ENCODE measurements at regions not wholly inside any gene's neighbourhood (a gene's known extent, or its start where the extent isn't known, plus 50 kb on each side); places are given as distances from the start of the nearest gene placed in this dataset.

- H3K36me3 ChIP-seq (ENCODE audit: low read length), result no peaks in the 10 kb centered on the region
- H3K9me3 ChIP-seq (ENCODE audit: insufficient read depth, low read length), result no peaks in the 10 kb centered on the region
- no peak overlapping the region for H3K4me2 ChIP-seq (ENCODE audit: low read depth, low read length, poor library complexity, severe bottlenecking)
- H4K20me1 ChIP-seq (ENCODE audit: low read depth, low read length), result no peaks in the 10 kb centered on the region
- TF ChIP-seq EZH2phosphoT487 (conservative IDR thresholded peaks at IDR 0.05; ENCODE audit: low read length) (no peak), CTCF (IDR thresholded peaks at IDR 0.05; ENCODE audit: insufficient read depth, low read length, poor library complexity, severe bottlenecking) (no peak)
- no peak overlapping the region for H2AFZ ChIP-seq (ENCODE audit: low read depth, low read length, severe bottlenecking)
- H3K27me3 ChIP-seq (ENCODE audit: low read length), result peaks cover 4% of the 10 kb centered on the region; the same call in 1 of the 2 replicates
- H3K79me2 ChIP-seq (ENCODE audit: insufficient read depth, low read length), result no peaks in the 10 kb centered on the region
- H3K9ac ChIP-seq (ENCODE audit: low read length), result no peak overlapping the region
- no peak overlapping the region for H3K4me3 ChIP-seq (ENCODE audit: insufficient read depth, low read length, poor library complexity, severe bottlenecking)
- H3F3A ChIP-seq (ENCODE audit: insufficient read depth), result no peaks in the 10 kb centered on the region
- H3K9me2 ChIP-seq (replicated peaks; ENCODE audit: insufficient read depth, low read length), result no peaks in the 10 kb centered on the region
- no peak overlapping the region for H3K27ac ChIP-seq (ENCODE audit: low read depth, low read length)
These were observed 585.4 kb upstream of the PLXNA2 start for GRCh38 chr1:208829595-208829994.

- H3K9me3 ChIP-seq (ENCODE audit: insufficient read depth, low read length), result no peaks in the 10 kb centered on the region
- no peak overlapping the region for H3K4me2 ChIP-seq (ENCODE audit: low read depth, low read length, poor library complexity, severe bottlenecking)
- no peak for TF ChIP-seq EZH2phosphoT487 (conservative IDR thresholded peaks at IDR 0.05; ENCODE audit: low read length)
- no peak for TF ChIP-seq CTCF (IDR thresholded peaks at IDR 0.05; ENCODE audit: insufficient read depth, low read length, poor library complexity, severe bottlenecking)
- no peaks in the 10 kb centered on the region for H4K20me1 ChIP-seq (ENCODE audit: low read depth, low read length)
- H2AFZ ChIP-seq (ENCODE audit: low read depth, low read length, severe bottlenecking), result no peak overlapping the region
- no peaks in the 10 kb centered on the region for H3K79me2 ChIP-seq (ENCODE audit: insufficient read depth, low read length)
- no peaks in the 10 kb centered on the region for H3F3A ChIP-seq (ENCODE audit: insufficient read depth)
- H3K27ac ChIP-seq (ENCODE audit: low read depth, low read length), result no peak overlapping the region
- no peak overlapping the region for H3K9ac ChIP-seq (ENCODE audit: low read length)
- no peaks in the 10 kb centered on the region for H3K36me3 ChIP-seq (ENCODE audit: low read length)
- no peaks in the 10 kb centered on the region for H3K9me2 ChIP-seq (replicated peaks; ENCODE audit: insufficient read depth, low read length)
- no peak overlapping the region for H3K4me3 ChIP-seq (ENCODE audit: insufficient read depth, low read length, poor library complexity, severe bottlenecking)
- peaks cover 4% of the 10 kb centered on the region; the same call in 1 of the 2 replicates for H3K27me3 ChIP-seq (ENCODE audit: low read length)
These were observed 590.4 kb upstream of the PLXNA2 start for GRCh38 chr1:208834381-208835096.

GRCh38 chr1:208835097-208835463 lies 590.9 kb upstream of the PLXNA2 start:
- H4K20me1 ChIP-seq (ENCODE audit: low read depth, low read length), result no peaks in the 10 kb centered on the region
- no peaks in the 10 kb centered on the region for H3K79me2 ChIP-seq (ENCODE audit: insufficient read depth, low read length)
- H3K4me3 ChIP-seq (ENCODE audit: insufficient read depth, low read length, poor library complexity, severe bottlenecking), result no peak overlapping the region
- H3K9me2 ChIP-seq (replicated peaks; ENCODE audit: insufficient read depth, low read length), result no peaks in the 10 kb centered on the region
- no peak overlapping the region for H2AFZ ChIP-seq (ENCODE audit: low read depth, low read length, severe bottlenecking)
- H3K27me3 ChIP-seq (ENCODE audit: low read length), result peaks cover 3% of the 10 kb centered on the region; the same call in 1 of the 2 replicates
- H3K27ac ChIP-seq (ENCODE audit: low read depth, low read length), result no peak overlapping the region
- no peak overlapping the region for H3K4me2 ChIP-seq (ENCODE audit: low read depth, low read length, poor library complexity, severe bottlenecking)
- no peaks in the 10 kb centered on the region for H3F3A ChIP-seq (ENCODE audit: insufficient read depth)
- H3K9ac ChIP-seq (ENCODE audit: low read length), result no peak overlapping the region
- no peaks in the 10 kb centered on the region for H3K36me3 ChIP-seq (ENCODE audit: low read length)
- H3K9me3 ChIP-seq (ENCODE audit: insufficient read depth, low read length), result no peaks in the 10 kb centered on the region
- no peak for TF ChIP-seq CTCF (IDR thresholded peaks at IDR 0.05; ENCODE audit: insufficient read depth, low read length, poor library complexity, severe bottlenecking)
- TF ChIP-seq EZH2phosphoT487 (conservative IDR thresholded peaks at IDR 0.05; ENCODE audit: low read length), result no peak

Data from SU-DHL-6 (cell line).